PC-3 (cell line): ENCODE measurements at regions not wholly inside any gene's neighbourhood (a gene's known extent, or its start where the extent isn't known, plus 50 kb on each side); places are given as distances from the start of the nearest gene placed in this dataset.

Experiments
- CTCF ChIP-seq: fragments of 300-600 bp; sonication (generic); conservative IDR thresholded peaks from 2 replicates; pipeline ENCODE4 v1.5.1; 2017; ENCODE audit warnings: antibody characterized with exemption, low read depth, mild to moderate bottlenecking, low read length
- EZH2 ChIP-seq: fragments of 300-600 bp; sonication (generic); IDR thresholded peaks from one replicate; pipeline ENCODE4 v1.6.1; 2017; ENCODE audit warnings: antibody characterized with exemption, mild to moderate bottlenecking, low read length; ENCODE audit not compliant: unreplicated experiment
- EZH2phosphoT487 ChIP-seq: fragments of 300-600 bp; sonication (generic); IDR thresholded peaks from 2 replicates; pipeline ENCODE4 v1.6.1; 2018; ENCODE audit warnings: mild to moderate bottlenecking, antibody characterized with exemption, low read length, borderline replicate concordance

GRCh38 chr12:116431677-116432300, 127.4 kb upstream of the MAP1LC3B2 start:
- TF ChIP-seq CTCF (no peak), EZH2 (no peak), EZH2phosphoT487 (no peak)
